ENCODE measurements at regions not wholly inside any gene's neighbourhood (a gene's known extent, or its start where the extent isn't known, plus 50 kb on each side); places are given as distances from the start of the nearest gene placed in this dataset.
"Not testable (repeated sequence)": the region's sequence is repeated elsewhere in the genome, so short reads cannot be mapped to it uniquely, and the experiment has no call there.

DNA sequence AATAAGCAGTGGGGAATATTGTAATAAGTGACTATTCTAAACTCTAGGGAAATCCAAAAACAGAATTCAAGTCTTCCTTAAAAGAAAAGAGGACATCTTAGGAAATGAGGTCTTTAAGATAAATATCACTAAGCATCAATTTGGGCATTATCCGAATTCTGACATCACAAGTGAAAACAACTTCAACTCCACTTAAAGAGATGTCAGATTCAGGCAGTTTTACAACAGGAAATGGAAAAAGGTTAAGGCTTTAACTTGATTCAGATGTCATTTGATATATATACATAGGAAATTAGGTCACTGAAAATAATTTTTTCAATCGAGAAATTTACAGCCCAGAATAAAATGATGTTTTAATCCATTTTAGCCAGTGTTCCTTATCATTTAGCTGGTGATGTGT lies 435.4 kb downstream of the SETD4 start:
- no peak for DNase-seq (ENCODE audit: low read depth in 3 of 3, low spot score in 2 of 3)

DNA sequence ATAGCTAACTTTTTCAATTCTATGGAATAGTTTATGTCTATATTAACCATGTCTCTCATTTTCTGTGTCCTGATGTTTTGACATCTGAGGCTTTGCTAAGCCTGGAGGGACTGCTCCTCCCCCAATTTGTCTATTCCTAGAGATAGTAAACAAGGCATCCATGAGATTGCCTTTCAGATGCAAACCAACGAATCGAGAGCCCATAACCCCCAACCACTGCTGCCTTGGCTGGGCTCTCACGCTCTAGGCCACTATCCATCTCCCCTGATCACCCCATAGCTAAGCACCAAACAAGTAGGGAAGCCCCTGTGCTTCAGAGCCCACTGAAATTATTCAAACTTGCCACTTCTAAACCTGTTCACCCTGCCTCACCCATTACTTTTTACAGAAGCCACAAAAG lies 437.7 kb downstream of the SETD4 start:
- DNase-seq (ENCODE audit: low read depth in 3 of 3, low spot score in 2 of 3), result no peak

DNA sequence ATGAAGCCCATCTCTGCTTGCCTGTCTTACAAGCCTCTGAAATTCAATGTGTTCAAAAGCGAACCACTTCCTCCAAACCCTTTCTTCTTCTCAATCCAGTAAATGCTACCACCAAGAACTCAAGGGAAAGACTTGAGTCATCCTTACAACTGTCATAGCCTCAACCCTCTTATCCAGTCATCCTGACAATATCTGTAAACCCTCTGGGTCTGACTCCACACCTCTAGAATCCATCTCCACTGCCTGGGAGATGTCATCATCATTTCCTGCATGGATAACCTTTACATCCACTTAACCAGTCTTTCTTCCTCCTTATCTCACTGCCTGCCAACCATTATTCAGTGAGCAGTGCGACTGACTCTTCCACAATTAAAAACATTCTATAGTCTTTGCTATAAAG lies 441.1 kb downstream of the SETD4 start:
- DNase-seq (ENCODE audit: low read depth in 3 of 3, low spot score in 2 of 3), result no peak

DNA sequence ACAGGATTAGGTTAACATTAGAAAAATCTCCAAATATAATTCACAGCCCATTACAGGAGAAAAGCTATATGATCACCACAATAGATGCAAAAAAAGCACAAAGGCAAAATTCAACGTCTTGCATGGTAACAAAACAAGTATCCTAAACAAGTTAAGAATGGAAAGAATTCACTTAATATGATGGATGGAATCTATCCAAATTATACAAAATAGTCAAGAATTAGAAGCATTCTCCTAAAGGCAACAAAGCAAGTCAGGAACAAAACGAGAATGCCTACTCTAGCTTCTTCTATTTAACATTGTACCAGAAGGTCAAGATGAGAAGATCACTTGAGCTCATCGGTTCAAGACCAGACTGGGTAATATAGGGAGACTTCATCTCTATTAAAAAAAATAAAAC lies 442.8 kb downstream of the SETD4 start:
- DNase-seq (ENCODE audit: low read depth in 3 of 3, low spot score in 2 of 3), result no peak

DNA sequence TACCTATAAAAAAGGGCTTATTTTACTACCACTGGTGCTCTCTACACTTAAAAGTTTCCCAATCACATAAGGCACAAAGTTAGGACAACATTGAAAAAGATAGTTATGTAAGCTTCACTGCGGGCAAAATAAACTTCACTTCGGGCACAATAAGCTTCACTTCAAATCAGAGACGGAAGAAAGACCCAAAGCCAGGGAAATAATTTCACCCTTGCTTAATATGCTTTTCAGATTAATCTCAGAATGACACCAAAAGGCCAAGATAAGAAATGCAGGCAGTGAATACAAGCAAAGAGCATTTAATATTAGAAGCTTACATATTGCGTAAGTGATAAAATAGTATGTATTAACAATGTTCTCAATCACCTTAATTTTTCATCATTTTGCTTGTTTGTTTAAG lies 444.2 kb downstream of the SETD4 start:
- no peak for DNase-seq (ENCODE audit: low read depth in 3 of 3, low spot score in 2 of 3)

DNA sequence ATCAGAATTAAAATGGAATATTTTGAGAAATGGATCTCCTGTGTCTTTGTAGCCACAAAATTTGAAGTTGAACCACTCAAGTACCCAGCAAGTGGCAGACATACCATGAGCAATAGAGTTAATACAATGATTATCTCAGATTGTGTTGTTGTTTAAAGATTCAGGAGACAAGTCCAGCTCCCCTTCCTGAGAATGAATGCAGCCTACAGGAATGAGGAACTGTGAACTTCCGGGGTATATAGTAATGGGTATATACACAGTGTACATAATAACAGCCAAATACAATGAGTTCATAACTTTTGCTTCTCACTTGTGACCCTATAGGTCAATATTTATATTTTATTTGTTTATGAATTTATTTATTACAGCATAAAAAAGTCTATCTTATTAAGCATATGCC lies 445.0 kb downstream of the SETD4 start:
- no peak for DNase-seq (ENCODE audit: low read depth in 3 of 3, low spot score in 2 of 3)

DNA sequence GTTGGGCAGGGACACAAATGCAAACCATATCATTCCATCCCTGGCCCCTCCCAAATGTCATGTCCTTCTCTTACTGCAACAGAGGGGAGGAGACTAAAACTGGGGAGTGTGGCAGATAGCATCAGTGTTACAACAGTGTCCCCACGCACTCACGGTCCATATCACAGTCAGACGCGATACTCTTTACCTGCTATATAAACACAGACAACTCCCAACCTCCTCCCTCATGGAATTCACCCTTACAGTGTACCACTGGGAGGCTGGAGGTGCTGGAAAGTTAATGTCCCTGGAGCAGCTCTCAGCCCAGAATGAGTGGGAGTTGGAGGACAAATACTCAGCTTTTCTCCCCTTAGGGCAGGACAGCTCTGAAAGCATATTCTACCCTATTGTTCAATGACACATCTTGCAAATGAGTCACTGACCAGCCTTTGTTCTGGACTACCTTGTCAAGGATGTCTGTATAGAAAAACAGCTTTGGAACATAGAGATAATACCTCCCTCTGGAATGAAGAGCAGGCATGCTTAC lies 445.9 kb downstream of the SETD4 start:
- no peak for DNase-seq (ENCODE audit: low read depth in 3 of 3, low spot score in 2 of 3)

DNA sequence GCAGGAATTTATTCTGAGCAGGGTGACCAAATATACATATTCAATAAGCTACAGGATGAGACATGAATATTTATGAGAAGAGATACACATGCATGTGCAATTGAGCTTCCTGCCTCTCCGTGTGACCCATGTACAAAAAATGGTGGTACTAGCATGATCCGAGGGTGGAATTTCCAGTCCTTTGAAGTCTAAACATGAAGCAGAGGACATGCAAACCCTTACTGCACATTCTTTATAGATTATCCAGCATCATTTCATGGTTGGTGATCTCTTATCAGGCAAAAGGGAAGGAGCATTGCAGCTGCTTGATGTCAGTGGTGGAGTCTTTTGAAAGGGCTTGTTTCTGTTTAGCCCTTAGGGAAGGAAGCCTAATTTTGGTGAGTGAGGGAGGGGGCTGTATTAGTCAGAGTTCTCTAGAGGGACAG lies 448.6 kb downstream of the SETD4 start:
- no peak for DNase-seq (ENCODE audit: low read depth in 3 of 3, low spot score in 2 of 3)

DNA sequence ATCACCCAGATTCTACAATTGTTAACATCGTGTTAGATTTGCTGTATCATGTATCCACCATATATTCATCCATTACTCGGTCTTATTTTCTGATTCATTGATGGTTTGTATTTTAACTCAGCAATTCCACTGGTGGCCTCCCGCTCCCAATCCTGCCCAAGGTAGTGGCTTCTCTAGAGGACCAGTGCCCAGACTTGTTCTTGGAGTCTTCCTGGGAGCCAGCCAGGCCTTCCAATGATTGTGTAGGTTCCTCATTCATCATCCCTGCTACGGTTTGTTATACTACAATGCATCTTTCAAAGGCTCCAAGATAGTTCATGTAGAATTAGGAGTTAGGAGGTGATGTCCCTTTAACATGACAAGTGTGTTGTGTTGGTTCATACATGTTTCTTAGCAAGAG lies 451.1 kb downstream of the SETD4 start:
- DNase-seq (ENCODE audit: low read depth in 3 of 3, low spot score in 2 of 3), result no peak

DNA sequence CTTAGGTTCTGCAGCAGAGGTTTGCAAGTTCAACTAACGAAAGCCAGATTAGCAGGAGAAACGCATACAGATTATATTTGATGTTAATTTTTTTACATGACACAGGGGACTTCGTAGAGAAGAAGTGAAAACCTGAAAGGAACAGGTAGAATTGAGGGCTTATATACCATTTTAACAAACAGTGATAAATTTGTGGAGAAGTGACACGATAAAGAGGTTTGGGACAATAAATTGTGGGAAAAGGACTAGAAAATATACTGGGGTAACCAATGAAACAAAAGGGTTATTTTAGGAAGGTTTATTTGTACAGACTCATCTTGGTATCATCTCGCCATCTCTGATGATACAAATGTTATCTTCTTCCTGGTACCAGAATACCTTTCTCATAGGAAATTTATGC lies 452.9 kb downstream of the SETD4 start:
- no peak for DNase-seq (ENCODE audit: low read depth in 3 of 3, low spot score in 2 of 3)

DNA sequence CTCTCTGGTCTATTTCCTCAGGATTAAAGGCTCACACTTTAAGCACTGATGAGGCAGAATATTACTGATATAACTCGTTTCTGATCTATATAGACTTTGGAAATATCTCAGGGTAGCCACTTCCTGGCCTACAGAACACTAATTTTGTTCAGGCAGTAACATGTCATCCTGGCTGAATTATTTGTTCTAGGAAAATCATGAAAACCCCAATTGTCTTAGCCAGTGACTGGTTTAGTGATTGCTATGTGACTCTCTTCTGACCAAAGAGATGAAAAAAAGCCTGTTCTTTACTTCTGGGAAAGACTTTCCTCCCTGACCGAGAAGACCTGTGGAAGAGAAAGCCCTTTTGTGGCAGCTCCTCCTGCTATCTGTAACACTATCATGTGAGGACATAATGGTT lies 453.7 kb downstream of the SETD4 start:
- DNase-seq (ENCODE audit: low read depth in 3 of 3, low spot score in 2 of 3), result no peak

DNA sequence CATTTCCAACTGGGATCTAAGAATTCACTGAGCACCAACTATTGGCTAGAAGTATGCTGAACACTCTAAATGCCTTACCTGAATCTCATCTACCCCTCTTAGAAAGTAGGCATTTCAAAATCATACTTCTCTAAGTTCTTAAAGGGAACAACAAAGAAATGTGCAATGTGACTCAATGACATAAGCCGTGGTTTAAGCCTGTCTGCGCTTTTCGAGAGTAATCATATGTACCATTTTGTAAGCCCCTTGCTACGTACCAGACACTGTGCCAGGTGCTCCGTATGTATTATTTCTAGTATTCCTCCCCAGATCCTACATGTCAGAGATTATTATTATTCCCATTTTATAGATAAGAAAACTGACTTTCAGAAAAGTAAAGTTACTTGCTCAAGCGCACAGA lies 454.2 kb downstream of the SETD4 start:
- no peak for DNase-seq (ENCODE audit: low read depth in 3 of 3, low spot score in 2 of 3)

DNA sequence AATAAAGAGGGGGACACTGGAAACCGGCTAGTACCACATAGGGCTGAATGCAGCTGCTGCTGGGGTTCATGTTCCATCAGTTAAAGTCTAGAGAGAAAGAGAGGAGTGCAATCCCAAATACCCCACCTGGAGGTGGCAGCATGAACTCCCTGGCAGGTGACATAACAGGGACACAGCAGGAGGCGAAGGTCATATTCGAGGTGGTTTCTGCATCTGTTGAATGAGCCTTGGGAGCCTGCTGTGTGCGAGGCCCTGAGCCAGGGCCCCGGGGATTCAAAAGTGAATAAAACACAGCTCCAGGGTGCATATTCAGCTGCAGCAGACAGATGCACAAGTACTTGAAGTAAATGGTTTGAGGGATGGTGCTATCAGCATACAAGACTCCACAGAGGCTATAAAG lies 456.8 kb downstream of the SETD4 start:
- no peak for DNase-seq (ENCODE audit: low read depth in 3 of 3, low spot score in 2 of 3)

DNA sequence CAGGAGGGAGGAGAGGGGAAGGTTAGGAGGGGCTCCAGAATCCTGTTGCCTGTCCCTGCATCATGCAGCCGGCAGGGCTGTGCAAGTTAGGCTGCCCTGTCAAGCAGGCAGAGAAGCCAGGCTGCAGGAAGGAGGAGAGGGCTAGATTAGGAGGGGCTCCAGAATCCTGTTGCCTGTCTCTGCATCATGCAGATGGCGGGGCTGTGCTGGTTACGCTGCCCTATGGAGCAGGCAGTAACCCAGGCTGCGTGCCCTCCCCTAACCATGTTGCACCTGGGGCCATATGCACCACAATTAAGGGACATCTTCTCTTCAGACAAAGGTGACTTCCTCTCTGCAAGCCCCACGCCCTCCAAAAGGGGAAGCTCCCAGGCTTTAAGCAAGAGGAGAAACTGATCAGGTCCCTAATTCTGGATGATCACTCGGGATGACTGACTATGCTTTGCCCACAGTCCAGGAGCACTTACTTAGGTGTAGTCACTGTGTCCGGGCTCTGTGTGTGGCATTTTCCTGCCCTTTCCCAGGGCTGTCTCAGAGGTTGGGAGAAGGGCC lies 457.4 kb downstream of the SETD4 start:
- no peak for DNase-seq (ENCODE audit: low read depth in 3 of 3, low spot score in 2 of 3)

DNA sequence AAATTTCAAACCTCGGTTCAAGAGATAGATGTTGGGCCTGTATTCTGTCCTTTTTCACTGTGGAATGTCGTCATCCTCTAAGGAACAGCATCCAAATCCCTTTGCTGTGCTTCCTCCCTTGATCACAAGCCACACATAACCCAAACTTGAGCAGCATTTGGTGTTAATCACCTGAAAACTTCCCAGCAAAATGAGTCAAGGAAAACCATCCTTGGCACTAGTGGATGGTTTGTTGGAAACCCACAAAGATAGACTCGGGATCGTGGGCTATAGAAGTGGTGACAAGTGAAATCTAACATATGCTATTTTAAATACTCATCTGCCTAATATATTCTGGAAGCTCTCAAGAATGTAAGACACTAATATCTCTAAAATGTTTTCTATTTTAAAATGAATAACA lies 459.1 kb downstream of the SETD4 start:
- DNase-seq (ENCODE audit: low read depth in 3 of 3, low spot score in 2 of 3), result no peak

DNA sequence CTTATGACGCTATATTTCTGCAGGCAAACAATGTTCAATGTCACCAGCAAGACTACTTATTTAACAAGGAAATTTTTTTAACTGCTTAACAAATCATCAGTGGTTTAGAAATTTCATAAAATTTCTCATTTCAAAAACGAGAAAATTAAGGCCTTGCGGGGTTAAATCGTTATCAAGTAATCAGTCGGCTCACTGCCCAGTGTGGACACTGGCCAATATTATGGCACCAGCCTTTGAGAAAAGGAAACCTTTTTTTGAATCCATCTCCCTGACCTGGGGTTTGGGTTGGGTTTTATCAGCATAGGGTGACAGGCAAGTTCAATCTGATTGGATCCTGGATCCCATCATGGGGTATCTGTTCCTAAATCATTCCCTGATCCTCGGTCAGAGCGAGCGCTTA lies 461.2 kb downstream of the SETD4 start:
- no peak for DNase-seq (ENCODE audit: low read depth in 3 of 3, low spot score in 2 of 3)

DNA sequence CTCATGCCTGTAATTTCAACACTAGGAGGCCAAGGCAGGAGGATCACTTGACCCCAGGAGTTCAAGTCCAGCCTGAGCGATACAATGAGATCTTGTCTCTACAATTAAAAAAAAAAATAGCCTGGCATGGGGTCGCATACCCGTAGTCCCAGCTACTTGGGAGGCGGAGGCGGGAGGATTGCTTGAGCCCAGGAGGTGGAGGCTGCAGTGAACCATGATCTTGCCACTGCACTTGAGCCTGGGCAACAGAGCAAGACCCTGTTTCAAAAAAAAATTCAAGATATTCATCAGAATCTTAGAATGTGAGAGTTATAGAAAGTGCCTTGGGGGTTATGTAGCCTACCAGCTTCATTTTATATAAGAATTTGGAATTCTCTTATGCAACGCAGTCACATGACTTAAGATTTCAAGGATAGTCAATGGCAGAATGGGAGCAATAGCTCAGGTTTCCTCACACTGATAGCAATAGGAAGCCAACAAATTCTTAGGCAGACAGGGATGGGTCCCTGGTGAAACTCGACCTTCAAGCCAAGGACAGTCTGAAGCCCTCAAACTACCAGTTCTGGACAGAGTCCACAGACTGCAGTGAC lies 462.5 kb downstream of the SETD4 start:
- no peak for DNase-seq (ENCODE audit: low read depth in 3 of 3, low spot score in 2 of 3)

DNA sequence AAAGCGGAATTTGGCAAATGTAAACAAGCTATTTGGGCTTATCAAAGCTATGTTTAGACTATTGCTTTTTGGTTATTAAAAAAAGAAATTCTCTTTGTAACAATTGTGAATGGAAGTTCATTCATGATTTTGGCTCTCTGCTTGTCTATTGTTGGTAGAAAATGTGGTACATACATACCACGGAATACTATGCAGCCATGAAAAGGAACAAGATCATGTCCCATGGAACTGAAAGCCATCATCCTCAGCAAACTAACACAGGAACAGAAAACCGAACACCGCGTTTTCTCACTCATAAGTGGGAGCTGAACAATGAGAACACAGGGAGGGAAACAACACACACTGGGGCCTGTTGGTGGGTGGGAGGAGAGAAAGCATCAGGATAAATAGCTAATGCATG lies 465.4 kb downstream of the SETD4 start:
- no peak for DNase-seq (ENCODE audit: low read depth in 3 of 3, low spot score in 2 of 3)

DNA sequence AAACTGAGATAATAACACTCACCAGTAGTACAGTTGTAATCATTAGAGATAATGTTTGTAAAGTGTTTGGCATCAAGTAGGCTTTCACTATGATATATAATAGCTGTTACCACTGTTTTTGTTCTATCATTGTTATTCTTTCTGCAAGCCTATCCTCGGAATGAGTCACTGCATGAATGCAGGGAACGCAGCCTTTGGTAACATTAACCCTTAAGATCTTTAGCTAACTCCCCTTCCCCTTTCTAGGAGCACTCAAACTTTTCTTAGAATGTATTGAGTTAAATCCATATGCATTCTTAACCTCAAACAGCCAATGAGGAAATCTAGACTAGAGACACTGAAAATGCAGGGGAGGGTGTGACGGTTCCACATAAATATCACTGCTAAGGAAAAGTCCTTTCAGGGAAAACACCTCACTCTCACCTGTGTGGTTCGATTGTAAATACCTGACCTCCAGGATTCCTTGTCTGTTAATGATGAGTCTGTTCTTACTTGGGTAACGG lies 467.3 kb downstream of the SETD4 start:
- DNase-seq (ENCODE audit: low read depth in 3 of 3, low spot score in 2 of 3), result no peak

DNA sequence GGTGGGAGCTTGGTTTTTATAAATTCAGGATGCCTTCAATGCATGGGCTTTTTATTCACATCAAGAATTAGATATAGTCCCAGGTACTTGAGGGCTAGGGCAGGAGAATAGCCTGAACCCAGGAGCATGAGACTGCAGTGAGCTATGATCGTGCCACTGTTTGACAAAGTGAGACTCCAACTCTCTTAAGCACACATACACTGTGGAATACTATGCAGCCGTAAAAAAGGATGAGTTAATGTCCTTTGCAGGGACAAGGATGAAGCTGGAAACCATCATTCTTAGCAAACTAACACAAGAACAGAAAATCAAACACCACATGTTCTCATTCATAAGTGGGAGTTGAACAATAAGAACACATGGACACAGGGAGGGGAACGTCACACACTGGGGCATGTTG lies 470.0 kb downstream of the SETD4 start:
- DNase-seq (ENCODE audit: low read depth in 3 of 3, low spot score in 2 of 3), result not testable (repeated sequence)

DNA sequence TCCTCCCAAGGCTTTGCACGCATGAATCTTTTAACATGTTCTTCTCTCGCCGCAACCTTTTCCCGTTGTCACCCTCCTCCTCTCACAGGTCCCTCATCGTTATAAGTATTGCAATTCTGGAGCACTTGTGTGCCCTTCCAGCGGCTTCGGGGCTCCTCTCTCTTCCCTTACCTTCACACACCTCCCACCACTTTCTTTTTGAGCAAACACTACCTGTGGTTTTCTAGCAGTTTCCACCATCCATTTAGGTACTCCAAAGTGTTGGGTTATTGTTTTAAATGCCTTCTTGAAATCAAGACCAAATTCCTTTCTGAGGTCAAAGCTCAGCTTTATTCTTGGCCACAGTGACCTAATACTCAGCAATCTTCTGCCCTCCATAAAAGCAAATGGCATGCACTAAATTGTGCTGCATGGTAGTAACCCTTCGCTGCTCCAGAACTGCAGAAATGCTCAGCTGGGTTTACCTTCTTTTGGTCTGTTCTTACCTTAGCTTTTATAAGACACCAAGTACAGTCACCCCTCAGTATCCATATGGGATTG lies 472.4 kb downstream of the SETD4 start:
- no peak for DNase-seq (ENCODE audit: low read depth in 3 of 3, low spot score in 2 of 3)

DNA sequence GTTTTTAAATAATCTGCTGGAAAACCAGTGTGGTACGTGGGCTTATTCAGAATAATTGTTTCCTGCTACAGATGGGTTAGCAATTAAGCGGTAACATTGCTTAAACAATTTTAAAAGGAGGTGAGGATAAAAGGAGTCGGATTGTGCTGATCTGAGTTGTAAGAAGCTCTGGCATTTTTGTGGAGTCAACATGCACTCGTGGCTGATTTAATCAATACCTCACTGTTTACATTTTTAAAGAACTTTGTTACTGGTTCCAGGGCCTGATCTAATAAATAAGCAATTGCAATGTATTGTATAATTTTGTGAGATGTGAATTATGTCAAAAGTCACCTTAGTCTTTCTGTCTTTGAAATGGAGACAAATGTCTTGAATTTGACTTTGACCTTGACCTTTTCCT lies 474.0 kb downstream of the SETD4 start:
- no peak for DNase-seq (ENCODE audit: low read depth in 3 of 3, low spot score in 2 of 3)

DNA sequence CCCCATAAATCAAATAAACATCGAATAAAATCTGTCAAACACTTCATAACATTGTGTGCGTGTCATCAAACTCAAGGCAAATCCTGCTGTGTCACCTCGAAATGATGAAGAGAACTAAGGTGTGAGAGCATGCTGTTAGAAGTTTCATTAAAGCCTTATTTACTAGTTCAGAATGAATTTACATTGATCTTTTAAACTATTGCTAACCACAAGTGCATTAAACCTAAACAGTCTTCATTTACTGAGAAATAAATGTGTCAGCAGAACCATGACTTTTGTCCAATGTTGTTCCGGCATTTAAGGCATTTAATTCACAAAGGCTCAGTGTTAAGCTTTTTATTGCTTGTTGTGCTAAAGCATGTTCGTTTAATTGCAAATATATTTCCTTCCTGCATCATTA lies 474.4 kb downstream of the SETD4 start:
- DNase-seq (ENCODE audit: low read depth in 3 of 3, low spot score in 2 of 3), result no peak

Measured in right renal cortex interstitium (tissue), 3 donors.